Astrocyte of the cerebellum (primary cell): ENCODE measurements at regions not wholly inside any gene's neighbourhood (a gene's known extent, or its start where the extent isn't known, plus 50 kb on each side); places are given as distances from the start of the nearest gene placed in this dataset.

Experiments used
- DNase-seq: peaks from one replicate; pipeline ENCODE4 v3.0.0-alpha.2; 2011; ENCODE audit warnings: low read depth
- H3K4me3 ChIP-seq: 2 replicates; pipeline ENCODE4 v1.5.1; 2011; ENCODE audit warnings: mild to moderate bottlenecking, low read depth, low read length, moderate library complexity
- CTCF ChIP-seq: IDR thresholded peaks from 2 replicates; pipeline ENCODE4 v1.5.1; 2012; ENCODE audit warnings: low read length, low read depth, moderate library complexity, mild to moderate bottlenecking; ENCODE audit errors: missing control alignments
- in situ Hi-C: cut with HindIII; loops from 2 replicates; pipeline ENCODE4 v1.10.0; 2017; ENCODE audit warnings: low sequenced_read_pairs

GRCh38 chr2:111696226-111696625 lies 187.8 kb downstream of the ANAPC1 start:
- no peak for DNase-seq
- in situ Hi-C loops: loop anchor here (5.0 kb wide), 1 partner anchor 569 kb away; no protein-coding TSS in a partner anchor
- no peak for TF ChIP-seq CTCF
- H3K4me3 ChIP-seq: no peak overlapping the region

GRCh38 chr2:111697560-111697959 lies 186.4 kb downstream of the ANAPC1 start:
- in situ Hi-C loops: loop anchor here (5.0 kb wide), 1 partner anchor 570 kb away; no protein-coding TSS in a partner anchor
- DNase-seq: no peak
- H3K4me3 ChIP-seq: no peak overlapping the region
- no peak for TF ChIP-seq CTCF

GRCh38 chr2:111698089-111698488 lies 185.9 kb downstream of the ANAPC1 start:
- TF ChIP-seq CTCF: no peak
- no peak for DNase-seq
- H3K4me3 ChIP-seq: no peak overlapping the region
- in situ Hi-C loops: loop anchor here (5.0 kb wide), 1 partner anchor 571 kb away; no protein-coding TSS in a partner anchor

- peak; percentile 62 for TF ChIP-seq CTCF
- in situ Hi-C loops: loop anchor here (5.0 kb wide), 1 partner anchor 572 kb away; no protein-coding TSS in a partner anchor
- H3K4me3 ChIP-seq: no peak overlapping the region
- DNase-seq: peak; percentile 99
Measured at GRCh38 chr2:111698743-111699554, 185.0 kb downstream of the ANAPC1 start.

- DNase-seq: no peak
- no peak for TF ChIP-seq CTCF
- no peak overlapping the region for H3K4me3 ChIP-seq
- in situ Hi-C loops: no loop called here
Measured at GRCh38 chr2:111701266-111701665, 182.7 kb downstream of the ANAPC1 start.

- DNase-seq: no peak
- H3K4me3 ChIP-seq: no peak overlapping the region
- in situ Hi-C loops: no loop called here
- no peak for TF ChIP-seq CTCF
Measured at GRCh38 chr2:111701798-111702118, 182.2 kb downstream of the ANAPC1 start.
